HG03097 (cell line): ENCODE measurements at regions not wholly inside any gene's neighbourhood (a gene's known extent, or its start where the extent isn't known, plus 50 kb on each side); places are given as distances from the start of the nearest gene placed in this dataset.
"Not testable (repeated sequence)": the region's sequence is repeated elsewhere in the genome, so short reads cannot be mapped to it uniquely, and the experiment has no call there.

Experiments
- ATAC-seq: cut with Tn5 transposase; IDR thresholded peaks from one replicate; pipeline ENCODE4 v1.9.1; 2021; ENCODE audit not compliant: unreplicated experiment, low FRiP score

- no peak for ATAC-seq
Observed at GRCh38 chr18:51569153-51569552, 371.7 kb upstream of the MEX3C start.

DNA sequence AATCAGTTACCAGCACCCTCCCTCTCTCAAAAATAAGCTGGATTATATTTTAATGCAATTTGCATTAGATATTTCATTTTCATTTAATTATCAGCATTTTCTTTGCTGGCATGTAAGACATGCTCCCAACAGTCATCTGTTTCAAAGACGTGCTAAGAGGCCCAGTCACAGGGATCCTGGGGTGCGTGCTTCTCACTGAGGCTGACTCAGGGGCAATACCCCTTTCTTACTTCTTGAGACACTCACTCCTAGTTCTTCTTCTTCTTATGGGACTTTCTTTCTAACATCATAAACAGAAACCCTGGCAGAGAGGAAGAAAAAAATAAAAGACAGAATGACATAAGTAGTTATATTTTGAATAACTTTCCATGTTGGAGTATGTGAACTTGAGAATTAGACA, 372.1 kb upstream of the MEX3C start:
- no peak for ATAC-seq

- ATAC-seq, result not testable (repeated sequence)
Observed at GRCh38 chr18:51570071-51570470, 372.6 kb upstream of the MEX3C start.

- ATAC-seq, result not testable (repeated sequence)
Observed at GRCh38 chr18:51573886-51574285, 376.4 kb upstream of the MEX3C start.

GRCh38 chr18:51575171-51575570, 377.7 kb upstream of the MEX3C start:
- no peak for ATAC-seq

DNA sequence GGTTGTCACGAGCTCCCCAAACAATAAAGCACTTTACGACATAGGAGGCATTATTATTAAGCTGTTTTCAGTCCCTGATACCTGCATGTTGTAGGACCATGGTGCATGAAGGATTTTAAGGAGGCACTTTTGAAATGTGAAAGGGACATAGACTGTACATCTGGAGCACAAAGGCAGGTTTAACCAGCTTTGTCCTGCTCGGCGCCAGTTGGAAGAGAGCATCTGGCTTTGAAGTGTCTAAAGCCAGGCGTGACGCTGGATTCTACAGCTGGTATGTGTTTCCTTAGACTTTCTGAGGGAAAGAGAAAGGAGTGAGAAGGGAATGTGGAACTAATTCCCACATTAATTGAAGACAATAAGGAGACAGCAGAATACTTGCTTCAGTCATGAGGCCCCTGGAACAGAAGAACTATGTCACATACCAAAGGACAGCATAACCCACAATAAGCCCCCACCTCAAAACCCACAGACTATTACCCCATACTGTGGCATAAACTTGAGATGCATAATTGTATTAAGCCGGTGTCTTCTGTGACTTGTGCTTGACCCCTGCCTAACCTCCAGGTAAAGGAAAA, 381.0 kb upstream of the MEX3C start:
- ATAC-seq, result no peak

DNA sequence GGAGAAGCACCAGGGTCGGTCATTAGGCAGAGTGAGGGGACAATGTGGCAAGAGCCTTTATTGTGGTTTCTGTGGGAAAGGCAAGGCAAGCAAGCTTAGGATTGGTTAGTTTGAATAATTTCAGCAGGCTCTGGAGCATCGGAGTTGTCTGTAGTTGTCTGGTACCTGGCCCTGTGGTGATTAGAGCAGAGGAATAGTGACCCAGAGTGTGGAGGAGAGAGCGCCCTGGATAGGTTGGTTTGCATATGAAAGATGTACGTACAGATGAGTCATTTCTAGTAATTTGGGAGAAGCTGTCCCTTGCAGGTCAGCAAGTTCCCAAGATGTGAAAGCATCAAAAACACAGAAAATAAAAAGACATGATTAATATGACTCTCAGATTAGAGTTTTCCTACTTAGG, 383.1 kb upstream of the MEX3C start:
- ATAC-seq, result no peak

DNA sequence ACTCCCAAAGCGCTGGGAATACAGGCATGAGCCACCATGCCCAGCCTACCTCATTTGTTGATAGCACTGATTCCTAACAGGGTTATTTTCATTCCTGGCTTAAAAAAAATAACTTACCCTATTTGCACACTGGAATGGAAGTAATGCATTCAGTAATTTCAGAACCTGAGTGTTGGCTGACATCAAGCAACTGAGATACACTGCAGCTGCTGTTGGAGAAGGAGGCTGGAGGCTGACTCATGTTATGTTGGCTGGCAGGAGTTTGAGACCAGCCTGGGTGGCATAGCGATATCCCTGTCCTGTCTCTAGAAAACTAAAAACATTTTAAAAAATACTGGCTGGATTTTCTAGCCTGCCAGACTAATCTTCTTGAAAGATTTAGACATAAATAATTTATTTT, 385.1 kb upstream of the MEX3C start:
- no peak for ATAC-seq

GRCh38 chr18:51588616-51589015, 391.1 kb upstream of the MEX3C start:
- ATAC-seq, result no peak

DNA sequence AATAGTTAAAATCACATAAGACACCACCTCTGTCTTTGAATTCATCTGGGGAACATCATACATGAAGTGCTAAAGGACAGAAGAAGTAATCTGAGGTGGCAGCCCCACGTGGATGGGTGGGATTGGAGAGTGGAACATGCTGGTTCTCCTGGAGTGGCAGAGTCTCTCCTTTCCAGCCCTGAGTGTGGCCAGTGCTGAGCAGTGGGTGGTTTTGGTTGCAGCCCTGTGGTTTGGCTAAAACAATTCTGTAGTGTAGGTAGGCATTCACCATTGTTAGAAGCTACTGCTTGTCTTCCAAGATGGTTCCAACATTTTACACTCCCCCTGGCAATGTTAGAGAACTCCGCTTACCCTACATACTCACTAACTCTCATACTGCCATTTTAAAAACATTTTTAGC, 396.4 kb upstream of the MEX3C start:
- no peak for ATAC-seq

GRCh38 chr18:51603111-51603510, 405.6 kb upstream of the MEX3C start:
- ATAC-seq, result no peak

GRCh38 chr18:51603551-51603950, 406.1 kb upstream of the MEX3C start:
- ATAC-seq, result no peak

- ATAC-seq, result no peak
Observed at GRCh38 chr18:51610481-51610880, 413.0 kb upstream of the MEX3C start.

DNA sequence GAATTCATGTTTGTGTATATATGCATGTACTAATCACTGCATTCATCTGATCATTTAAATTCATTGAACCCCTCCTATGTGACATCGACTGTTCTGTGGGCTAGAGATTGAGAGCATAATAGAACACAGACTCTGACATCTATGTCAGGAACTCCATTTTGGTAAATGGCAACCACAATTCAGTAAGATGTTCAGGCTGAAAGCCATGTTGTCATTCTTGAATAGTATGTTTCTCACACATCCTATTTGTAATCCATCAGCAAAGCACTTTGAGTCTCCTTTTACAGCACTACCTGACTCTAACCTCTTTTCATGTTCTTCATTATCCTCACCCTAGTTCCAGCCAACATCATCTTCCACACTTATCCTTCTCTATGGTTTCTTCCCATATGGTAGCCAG, 413.8 kb upstream of the MEX3C start:
- ATAC-seq, result no peak

GRCh38 chr18:51614033-51614432, 416.6 kb upstream of the MEX3C start:
- ATAC-seq, result no peak

DNA sequence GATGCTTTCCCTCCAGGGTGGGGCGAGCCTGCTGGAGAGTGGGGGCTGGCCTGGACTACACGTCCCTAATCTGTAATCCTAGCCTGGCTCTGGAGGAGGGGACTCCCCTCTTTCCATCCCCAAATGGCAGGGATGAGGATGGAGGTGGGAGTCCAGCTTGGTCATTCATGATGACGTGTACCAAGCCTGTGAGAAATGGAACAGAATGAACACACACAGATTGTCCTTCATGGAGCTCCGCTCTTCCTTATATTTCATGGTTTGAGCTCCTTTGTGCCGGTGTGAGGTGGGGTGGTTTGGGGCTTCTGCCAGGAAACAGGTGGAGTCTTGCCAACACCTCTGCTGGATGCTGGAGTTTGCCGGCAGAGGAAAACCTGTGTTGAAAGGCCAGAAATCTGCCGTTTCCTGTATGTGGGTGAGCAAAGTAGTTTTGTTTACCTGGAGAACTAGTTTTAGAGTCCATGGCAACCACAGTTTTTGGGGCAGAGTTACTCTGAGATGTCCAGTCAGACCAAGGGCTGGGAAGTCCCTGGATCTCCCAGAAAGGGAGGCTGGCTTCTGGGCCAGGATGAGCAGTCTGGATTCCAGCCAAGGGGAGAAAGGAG, 417.6 kb upstream of the MEX3C start:
- no peak for ATAC-seq

- ATAC-seq, result no peak
Observed at GRCh38 chr18:51617167-51617566, 419.7 kb upstream of the MEX3C start.

GRCh38 chr18:51617572-51618260, 420.2 kb upstream of the MEX3C start:
- no peak for ATAC-seq

GRCh38 chr18:51619283-51619682, 421.8 kb upstream of the MEX3C start:
- no peak for ATAC-seq

DNA sequence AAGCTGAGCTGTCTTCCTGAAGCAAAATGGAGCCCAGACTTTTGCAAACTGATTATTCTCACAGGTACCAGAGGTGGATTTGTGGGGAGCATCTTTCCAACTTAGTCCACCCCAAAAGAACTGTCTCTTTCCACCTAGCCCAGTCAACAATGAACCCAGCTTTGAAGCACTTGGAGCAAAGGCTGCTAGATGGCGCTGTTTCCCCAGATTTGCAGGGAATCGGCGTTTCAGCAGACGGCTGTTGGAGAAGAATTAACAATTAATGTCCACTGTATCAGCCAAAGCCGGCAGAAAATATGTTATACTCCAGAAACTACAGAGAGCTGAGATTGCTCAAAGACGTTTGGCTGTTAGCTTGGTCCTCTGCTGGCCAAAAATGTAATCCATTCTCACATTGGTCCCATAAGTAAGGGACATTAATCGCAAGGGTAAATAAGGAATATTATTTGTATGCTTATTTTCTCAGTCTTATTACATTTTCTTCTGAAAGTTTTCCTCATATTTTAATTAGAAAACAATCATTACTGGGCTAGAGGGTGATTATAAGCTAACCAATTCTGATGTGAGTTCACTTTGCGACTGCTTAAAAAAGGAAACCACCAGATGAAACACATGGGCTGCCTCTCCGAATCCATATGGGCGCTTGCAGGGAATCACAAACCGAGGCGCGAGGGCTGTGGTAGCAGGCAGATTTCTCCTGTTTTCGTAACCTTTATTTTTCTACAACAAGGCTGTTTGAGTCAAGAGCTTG, 423.8 kb upstream of the MEX3C start:
- ATAC-seq, result no peak

DNA sequence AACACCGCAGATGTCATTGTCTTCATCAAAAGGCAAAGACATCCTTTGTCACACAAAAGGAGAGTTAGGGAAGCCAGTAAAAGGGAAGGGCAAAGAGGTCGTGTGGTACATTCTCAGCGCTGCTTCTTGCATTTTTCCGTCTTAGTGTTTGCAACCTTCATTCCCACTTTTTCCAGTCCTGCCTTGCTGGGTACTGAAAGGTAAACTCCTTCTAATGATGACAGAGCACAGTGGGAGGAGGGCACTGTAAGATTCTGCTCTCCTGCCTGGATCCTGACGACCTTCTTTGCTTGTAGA, 424.3 kb upstream of the MEX3C start:
- no peak for ATAC-seq

GRCh38 chr18:51622702-51623101, 425.2 kb upstream of the MEX3C start:
- ATAC-seq, result no peak
